ENCODE measurements at regions not wholly inside any gene's neighbourhood (a gene's known extent, or its start where the extent isn't known, plus 50 kb on each side); places are given as distances from the start of the nearest gene placed in this dataset.

- TF ChIP-seq EZH2 (IDR thresholded peaks at IDR 0.05; ENCODE audit: borderline replicate concordance): no peak
- no peak for TF ChIP-seq CTCF (IDR thresholded peaks at IDR 0.05; ENCODE audit: poor library complexity)
These were observed 177.2 kb downstream of the ACKR3 start for GRCh38 chr2:236746833-236747232.
